Right lobe of liver (tissue), 4 donors: ENCODE measurements at regions not wholly inside any gene's neighbourhood (a gene's known extent, or its start where the extent isn't known, plus 50 kb on each side); places are given as distances from the start of the nearest gene placed in this dataset.

ENCODE experiments used
- CTCF ChIP-seq, 4 donors: fragments of 200-600 bp in 3 of 4; fragments of 450-650 bp in 1 of 4; IDR thresholded peaks; one replicate each; pipeline versions ENCODE4 v1.5.1 to v1.8.0; 2016 to 2022; ENCODE audit warnings: antibody characterized with exemption in 4 of 4, mild to moderate bottlenecking in 2 of 4
- POLR2A ChIP-seq: fragments of 450-650 bp; IDR thresholded peaks from one replicate; pipeline ENCODE4 v1.6.1; 2017; ENCODE audit warnings: antibody characterized with exemption, mild to moderate bottlenecking
- donor health status: DM: no; HTN: no; CAD: no.
- donor health status: DM: no; HTN: no; CAD: no.
- donor health status: DM: no; HTN: yes; CAD: no.

GRCh38 chr9:118529210-118529609 is 825.0 kb downstream of the TLR4 start:
- TF ChIP-seq POLR2A (no peak), CTCF (IDR thresholded peaks at IDR 0.05) (no peak)
